Stimulated activated CD8-positive, alpha-beta memory T cell treated with anti-CD3 and anti-CD28 coated beads, Interleukin-7, amount 100 ng/mL, for 48 hours (primary cell): ENCODE measurements at regions not wholly inside any gene's neighbourhood (a gene's known extent, or its start where the extent isn't known, plus 50 kb on each side); places are given as distances from the start of the nearest gene placed in this dataset.
A peak's percentile ranks its signal among the peaks of the same experiment; 100 is the strongest.

ENCODE experiments used
- DNase-seq, 2 donors: peaks; one replicate each; pipeline ENCODE4 v3.0.0-alpha.2; 2020; ENCODE audit warnings: low read depth in 1 of 2; ENCODE audit errors: extremely low read depth in 1 of 2

GRCh38 chr5:129821477-129822131 is 73.7 kb downstream of the MINAR2 start:
- no peak for DNase-seq

GRCh38 chr5:129830288-129830687 is 74.0 kb upstream of the CHSY3 start:
- DNase-seq = no peak

GRCh38 chr5:129836321-129836720 is 67.9 kb upstream of the CHSY3 start:
- DNase-seq = no peak

GRCh38 chr5:129844764-129845163 is 59.5 kb upstream of the CHSY3 start:
- no peak for DNase-seq

- peak; percentile 18 to 47 for DNase-seq
Observed at GRCh38 chr5:129852747-129853352, 51.4 kb upstream of the CHSY3 start.

- no peak for DNase-seq
Observed at GRCh38 chr5:129853588-129853987, 50.7 kb upstream of the CHSY3 start.
